Astrocyte of the cerebellum (primary cell): ENCODE measurements at regions not wholly inside any gene's neighbourhood (a gene's known extent, or its start where the extent isn't known, plus 50 kb on each side); places are given as distances from the start of the nearest gene placed in this dataset.

Experiments
- DNase-seq: peaks from one replicate; pipeline ENCODE4 v3.0.0-alpha.2; 2011; ENCODE audit warnings: low read depth
- H3K4me3 ChIP-seq: 2 replicates; pipeline ENCODE4 v1.5.1; 2011; ENCODE audit warnings: mild to moderate bottlenecking, low read depth, low read length, moderate library complexity
- CTCF ChIP-seq: IDR thresholded peaks from 2 replicates; pipeline ENCODE4 v1.5.1; 2012; ENCODE audit warnings: low read length, low read depth, moderate library complexity, mild to moderate bottlenecking; ENCODE audit errors: missing control alignments
- in situ Hi-C: cut with HindIII; loops from 2 replicates; pipeline ENCODE4 v1.10.0; 2017; ENCODE audit warnings: low sequenced_read_pairs

- no peak for TF ChIP-seq CTCF
- DNase-seq, result no peak
- H3K4me3 ChIP-seq, result no peak overlapping the region
- in situ Hi-C loops, result no loop called here
Measured at GRCh38 chr5:56763711-56764466, 51.5 kb upstream of the MAP3K1 start.

GRCh38 chr5:56763182-56763581 is 52.2 kb upstream of the MAP3K1 start:
- no peak overlapping the region for H3K4me3 ChIP-seq
- TF ChIP-seq CTCF, result no peak
- in situ Hi-C loops, result no loop called here
- no peak for DNase-seq

GRCh38 chr5:56761151-56761885 is 54.0 kb upstream of the MAP3K1 start:
- no peak for DNase-seq
- no peak overlapping the region for H3K4me3 ChIP-seq
- no peak for TF ChIP-seq CTCF
- in situ Hi-C loops, result no loop called here

- no peak overlapping the region for H3K4me3 ChIP-seq
- no peak for DNase-seq
- in situ Hi-C loops, result no loop called here
- TF ChIP-seq CTCF, result no peak
Measured at GRCh38 chr5:56760723-56761122, 54.6 kb upstream of the MAP3K1 start.

GRCh38 chr5:56759521-56760216 is 55.7 kb upstream of the MAP3K1 start:
- TF ChIP-seq CTCF, result no peak
- in situ Hi-C loops, result no loop called here
- H3K4me3 ChIP-seq, result no peak overlapping the region
- DNase-seq, result no peak

GRCh38 chr5:56757077-56757476 is 58.3 kb upstream of the MAP3K1 start:
- no peak for DNase-seq
- no peak overlapping the region for H3K4me3 ChIP-seq

More at GRCh38 chr5:56757077-56757476, 58.3 kb upstream of the MAP3K1 start:
- in situ Hi-C loops, result no loop called here
- TF ChIP-seq CTCF, result no peak
